Activated T-cell treated with anti-CD3 and anti-CD28 coated beads, Interleukin-2, amount 50 U/mL, for 48 hours (primary cell): ENCODE measurements at regions not wholly inside any gene's neighbourhood (a gene's known extent, or its start where the extent isn't known, plus 50 kb on each side); places are given as distances from the start of the nearest gene placed in this dataset.

Experiments
- DNase-seq, 2 experiments: peaks; one replicate each; pipeline ENCODE4 v3.0.0-alpha.2; 2020

GRCh38 chr12:124096869-124097434 is 123.9 kb downstream of the ZNF664 start:
- no peak for DNase-seq

DNA sequence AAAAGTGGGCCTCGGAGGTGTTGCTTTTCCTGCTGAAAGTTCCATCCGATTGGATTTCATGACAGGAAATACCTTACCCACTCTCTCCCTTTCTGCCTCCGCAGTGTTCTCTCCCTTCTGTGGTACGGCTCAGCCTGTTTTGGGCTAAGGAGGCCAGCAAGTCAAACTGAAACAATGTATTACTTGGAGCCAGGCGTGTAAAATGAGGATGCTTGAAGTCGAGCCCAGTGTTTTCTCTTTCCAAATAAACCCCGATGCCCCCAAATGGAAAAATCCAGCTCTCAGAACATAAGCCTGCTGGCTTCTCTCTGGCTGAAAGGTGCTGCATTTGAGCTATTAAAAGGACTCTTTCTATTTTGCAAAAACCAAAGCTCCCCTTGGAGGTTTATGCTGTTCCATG is 124.7 kb downstream of the ZNF664 start:
- no peak for DNase-seq

DNA sequence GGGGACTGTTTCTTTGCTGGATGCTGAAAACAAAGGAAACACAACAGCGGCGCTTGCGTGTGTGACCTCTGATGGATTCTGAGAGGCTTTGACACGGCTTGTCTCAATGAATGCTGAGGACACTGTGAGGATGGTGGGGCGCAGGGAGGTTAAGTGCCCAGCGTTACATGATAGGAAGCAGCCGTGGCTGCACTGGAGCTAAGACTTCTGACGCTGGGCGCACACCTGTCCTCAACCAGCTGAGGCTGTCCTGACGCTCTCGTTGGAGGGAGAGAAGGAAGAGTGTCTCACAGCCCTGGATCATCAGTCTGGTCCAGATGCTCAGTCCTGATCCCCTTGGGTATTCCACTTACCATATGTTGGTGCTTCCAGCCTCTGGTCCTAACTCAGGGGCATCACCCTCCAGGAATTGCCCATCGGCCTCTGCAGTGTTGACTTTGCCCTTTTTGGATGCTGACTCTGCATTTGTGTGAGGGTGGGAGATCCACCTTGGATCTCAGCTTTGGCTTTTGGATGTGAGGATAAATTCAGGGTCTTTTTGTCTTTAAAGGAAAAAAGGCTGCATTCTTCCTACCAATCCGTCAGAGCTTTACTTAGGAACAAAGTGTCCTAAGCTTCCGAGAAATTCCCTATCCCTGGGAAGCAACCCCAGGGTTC is 125.2 kb downstream of the ZNF664 start:
- DNase-seq = no peak

DNA sequence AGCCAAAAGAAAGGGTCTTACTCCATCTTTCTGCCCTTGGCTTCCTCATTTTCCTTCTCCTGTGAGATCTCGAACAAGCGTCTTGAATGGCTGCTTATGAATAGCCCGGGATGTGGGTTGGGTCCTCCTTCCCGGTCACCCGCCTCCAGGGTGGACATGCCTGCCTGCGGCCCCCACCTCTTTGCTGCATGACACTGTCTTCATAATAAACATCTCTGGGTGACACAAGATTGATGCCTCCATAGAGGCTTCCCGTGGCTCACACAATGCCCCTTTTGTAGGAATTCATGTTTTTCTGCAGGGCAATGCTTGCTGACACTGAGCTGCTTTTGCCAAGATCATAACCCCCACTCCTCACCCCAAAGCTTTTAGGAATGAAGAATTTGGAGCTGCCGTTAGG is 125.9 kb downstream of the ZNF664 start:
- DNase-seq = no peak

- DNase-seq = no peak
Measured at GRCh38 chr12:124099661-124100060, 126.6 kb downstream of the ZNF664 start.

GRCh38 chr12:124100572-124101178 is 127.7 kb downstream of the ZNF664 start:
- DNase-seq = no peak

- no peak for DNase-seq
Measured at GRCh38 chr12:124105546-124105945, 132.5 kb downstream of the ZNF664 start.

GRCh38 chr12:124107351-124107750 is 134.3 kb downstream of the ZNF664 start:
- DNase-seq = no peak

DNA sequence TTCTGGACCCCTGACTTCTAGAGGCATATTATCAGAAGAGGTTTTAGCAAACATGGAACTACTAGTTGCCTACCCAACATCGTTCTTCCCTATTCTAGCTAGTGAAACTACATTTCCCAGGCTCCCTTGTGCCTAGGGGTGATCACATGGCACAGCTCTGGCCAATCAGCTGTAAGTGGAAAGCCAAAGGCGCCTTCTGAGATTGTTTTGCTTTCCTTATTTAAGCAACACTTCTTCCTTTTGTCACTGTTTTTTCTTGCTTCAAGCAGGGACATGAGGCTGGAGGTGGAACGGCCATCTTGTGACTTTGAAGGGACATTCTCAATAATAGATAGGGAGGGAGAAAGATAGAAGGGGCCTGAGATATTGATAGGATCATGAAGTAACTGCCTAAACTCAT is 136.7 kb downstream of the ZNF664 start:
- peak in 1 of 2 experiments; percentile 23 for DNase-seq

DNA sequence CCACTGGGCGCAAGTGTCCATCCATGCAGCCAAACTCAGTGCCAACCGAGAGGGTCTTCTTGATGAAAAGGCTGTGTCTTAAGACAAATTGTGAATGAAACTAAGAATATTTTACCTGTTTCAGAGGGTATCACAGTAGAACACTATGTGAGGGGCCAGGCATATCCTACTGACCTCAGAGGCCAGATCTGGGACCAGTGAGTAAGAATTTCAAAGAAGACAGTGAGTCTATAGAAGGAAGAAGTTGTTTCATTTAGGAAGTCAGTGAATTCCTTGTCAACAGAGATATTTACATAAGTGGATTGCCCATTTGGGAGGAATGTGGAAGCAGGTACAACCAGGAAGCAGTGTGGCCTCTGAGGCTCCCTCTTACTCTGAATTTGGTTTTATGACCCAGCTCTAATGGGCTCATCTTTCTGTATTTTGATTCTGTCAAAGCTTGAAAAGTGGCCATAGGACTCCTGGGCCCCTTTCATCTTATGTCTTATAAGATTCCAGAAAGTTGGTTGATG is 137.4 kb downstream of the ZNF664 start:
- no peak for DNase-seq

GRCh38 chr12:124111006-124111405 is 138.0 kb downstream of the ZNF664 start:
- no peak for DNase-seq

DNA sequence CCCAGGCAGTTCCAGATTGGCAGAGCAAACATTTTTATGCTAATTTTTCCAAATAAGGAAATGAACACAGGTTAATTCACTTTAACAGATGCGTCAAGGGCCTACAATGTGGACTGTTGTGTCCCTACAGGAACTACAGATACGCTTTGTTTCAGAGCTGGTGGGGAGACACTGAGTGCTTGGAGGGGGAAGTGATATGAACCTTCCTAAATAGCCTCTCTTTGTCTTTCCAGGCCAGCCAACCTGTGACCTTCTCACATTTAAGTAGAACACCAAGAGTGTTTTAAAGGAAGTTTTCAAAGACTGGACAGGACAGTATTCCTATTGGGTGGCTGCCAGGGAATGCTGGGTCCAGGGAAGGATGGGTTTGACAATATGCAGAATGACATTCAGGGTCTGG is 141.3 kb downstream of the ZNF664 start:
- DNase-seq = no peak

DNA sequence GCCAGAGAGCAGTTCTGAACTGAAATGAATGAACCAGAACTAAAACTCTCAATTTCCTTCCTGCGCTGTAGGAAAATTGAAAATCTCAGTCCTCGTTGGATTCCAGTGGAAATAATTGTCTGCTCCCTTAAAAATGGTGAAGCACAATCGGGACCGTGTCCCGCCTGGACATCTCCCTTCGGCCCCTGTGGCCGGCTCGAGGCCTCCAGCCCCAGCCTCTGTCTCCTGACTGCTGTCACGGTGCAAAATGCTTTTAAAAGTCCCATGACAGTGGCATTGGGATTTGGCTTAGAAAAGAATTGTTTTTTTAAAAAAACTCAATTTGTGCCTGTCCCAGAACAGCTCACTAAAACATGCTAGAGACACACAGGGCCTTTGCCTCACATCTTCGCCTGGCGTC is 142.5 kb downstream of the ZNF664 start:
- no peak for DNase-seq

DNA sequence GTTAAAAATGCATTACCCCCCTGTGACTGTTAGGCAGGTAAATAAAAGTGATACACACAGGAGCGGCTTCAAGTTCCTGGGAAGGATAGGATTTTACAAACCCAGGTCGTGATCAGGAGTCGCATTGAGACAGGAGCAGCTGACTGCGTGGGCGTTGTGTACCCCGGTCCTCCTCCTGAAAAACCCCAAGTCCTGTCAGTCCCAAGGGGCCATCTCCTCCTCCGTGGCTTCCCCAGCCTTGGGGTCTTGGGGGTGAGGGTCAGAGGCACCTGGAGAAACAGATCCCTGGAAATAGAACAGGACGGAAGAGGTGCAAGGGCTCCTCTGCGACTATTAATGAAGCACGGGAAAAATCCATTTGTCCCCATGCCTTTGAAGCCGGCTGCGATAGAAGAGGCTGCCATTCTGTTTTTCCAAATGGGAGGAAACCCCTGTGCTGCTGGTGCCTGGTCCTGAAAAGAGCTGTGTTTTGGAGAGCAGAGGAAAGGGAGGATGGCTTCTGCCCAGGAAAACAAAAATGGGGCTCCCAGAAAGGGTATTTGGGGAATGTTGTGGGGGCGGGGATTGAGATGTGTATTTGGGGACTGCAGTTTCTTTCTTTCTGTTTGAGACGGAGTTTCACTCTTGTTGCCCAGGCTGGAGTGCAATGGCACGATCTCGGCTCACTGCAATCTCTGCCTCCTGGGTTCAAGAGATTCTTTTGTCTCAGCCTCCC is 143.1 kb downstream of the ZNF664 start:
- no peak for DNase-seq

DNA sequence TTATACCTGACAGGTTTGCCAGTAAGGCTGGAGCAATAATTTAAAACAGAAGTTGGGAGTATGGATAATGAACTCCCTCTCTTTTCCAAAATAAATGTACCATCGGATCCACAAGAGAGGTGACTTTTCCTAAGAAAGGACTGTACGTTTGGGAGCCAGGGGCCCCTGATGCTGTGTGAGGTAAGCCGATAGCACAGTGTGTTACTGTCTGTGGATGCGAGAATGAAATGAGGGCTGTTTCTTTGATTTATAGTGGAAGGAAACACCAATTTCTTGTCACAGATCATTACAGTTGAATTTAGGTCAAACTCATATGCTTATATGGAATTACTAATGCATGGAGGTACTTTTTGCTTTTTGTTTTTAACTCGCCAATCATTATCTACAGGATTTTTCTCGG is 147.7 kb downstream of the ZNF664 start:
- no peak for DNase-seq

DNA sequence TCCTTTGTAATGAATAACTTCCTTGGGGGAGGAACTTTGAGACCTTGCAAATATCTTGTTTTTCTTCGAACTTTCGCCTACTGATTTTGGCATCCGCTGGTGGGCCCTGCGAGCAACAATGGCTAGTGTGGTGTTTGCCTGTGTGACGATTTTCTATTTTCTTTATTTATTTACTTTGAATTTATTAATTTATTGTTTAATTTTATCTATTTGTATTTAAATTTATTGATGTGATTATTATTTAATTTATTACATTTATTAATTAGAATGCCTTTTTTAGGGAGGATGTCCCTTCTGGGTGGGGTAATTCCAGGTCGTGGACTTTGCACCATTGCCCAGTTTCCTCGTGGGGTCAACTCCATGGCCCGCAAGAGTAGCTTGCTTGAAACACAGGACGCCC is 149.7 kb downstream of the ZNF664 start:
- DNase-seq = no peak

- DNase-seq = no peak
Measured at GRCh38 chr12:124123296-124124000, 150.4 kb downstream of the ZNF664 start.

DNA sequence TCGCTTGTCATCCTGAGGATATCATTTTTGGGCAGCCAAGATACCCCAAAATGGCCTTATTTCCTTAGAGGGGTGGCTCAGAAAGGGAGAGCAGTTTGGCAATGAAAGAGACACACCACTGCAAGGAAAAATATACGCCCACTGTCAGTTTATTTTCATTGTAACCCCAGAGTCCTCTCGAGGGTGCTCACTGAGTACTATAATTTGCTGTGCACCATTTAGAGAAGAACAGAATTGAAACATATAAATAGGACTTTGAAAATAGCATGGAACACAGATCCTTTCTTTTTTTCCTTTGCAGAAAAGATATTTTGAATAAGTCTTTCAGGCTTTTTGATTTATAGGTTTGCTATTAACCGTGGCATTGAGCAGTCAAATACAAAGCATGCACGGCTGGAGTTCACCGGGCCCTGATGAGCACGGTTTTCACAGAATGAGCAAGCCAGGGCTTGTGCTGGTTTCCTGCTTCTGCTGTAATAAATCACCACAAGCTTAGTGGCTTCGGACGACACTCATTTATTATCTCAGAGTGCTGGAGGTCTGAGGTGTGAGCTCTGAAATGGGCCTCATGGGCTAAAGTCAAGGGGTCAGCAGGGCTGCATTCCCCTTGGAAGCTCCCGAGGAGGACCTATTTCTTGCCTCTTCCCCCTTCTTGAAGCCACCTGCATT is 152.3 kb downstream of the ZNF664 start:
- no peak for DNase-seq

- no peak for DNase-seq
Measured at GRCh38 chr12:124126950-124127655, 154.1 kb downstream of the ZNF664 start.

DNA sequence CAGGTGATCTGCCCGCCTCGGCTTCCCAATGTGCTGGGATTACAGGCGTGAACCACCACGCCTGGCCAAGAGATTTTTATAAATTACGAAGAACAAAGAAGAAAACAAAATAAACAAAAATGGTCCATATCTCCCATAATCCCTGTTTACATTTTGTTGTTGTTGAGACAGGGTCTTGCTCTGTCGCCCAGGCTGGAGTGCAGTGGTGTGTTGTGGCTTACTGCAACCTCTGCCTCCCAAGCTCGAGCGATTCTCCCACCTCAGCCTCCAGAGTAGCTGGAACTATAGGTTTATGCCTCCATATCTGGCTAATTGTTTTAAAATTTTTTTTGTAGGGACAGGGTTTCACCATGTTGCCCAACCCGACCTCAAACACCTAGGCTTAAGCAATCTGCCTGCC is 156.1 kb downstream of the ZNF664 start:
- DNase-seq = no peak

GRCh38 chr12:124130691-124131591 is 157.9 kb downstream of the ZNF664 start:
- DNase-seq = no peak
